HG02642 (cell line): ENCODE measurements at regions not wholly inside any gene's neighbourhood (a gene's known extent, or its start where the extent isn't known, plus 50 kb on each side); places are given as distances from the start of the nearest gene placed in this dataset.

Experiments used
- ATAC-seq: cut with Tn5 transposase; IDR thresholded peaks from one replicate; pipeline ENCODE4 v1.9.1; 2021; ENCODE audit warnings: mild to moderate bottlenecking; ENCODE audit not compliant: unreplicated experiment, poor library complexity

DNA sequence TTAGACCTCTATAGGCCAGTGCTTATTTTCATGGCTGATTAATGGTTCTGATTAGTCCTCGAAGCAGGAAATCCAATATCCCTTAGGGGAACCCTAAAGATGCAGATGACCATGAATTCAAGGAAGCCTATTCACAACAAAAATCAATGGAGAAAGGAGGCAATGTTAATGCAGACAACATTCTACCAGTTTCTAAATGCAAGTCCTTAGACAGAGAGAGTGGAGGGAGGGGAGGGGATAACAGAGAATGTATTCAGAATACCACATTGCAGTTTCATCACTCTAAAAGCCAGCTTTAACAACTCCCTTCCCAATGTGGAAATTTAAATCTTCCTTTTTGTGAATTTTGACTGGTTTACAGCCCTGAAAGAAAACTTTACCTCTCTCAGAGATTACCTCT, 87.1 kb upstream of the POU3F2 start:
- no peak for ATAC-seq

DNA sequence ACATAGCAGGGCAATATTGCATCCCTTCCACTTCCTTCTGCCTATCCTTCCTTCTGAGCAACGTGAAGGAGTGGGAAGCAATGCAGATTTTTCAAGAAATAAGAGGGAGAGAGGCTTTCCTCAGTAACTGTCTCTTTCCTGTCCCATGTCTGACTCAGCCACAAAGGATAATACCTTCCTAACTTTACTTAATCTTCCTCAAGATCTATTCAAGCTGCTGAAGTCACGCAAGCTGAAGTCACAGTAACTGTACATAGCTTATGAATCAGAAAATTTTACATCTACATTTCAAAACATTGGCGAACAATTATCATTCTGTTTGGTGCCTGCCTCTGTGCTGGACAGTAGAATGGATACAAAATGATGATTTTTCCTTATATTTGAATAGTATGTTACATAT, 86.4 kb upstream of the POU3F2 start:
- no peak for ATAC-seq

DNA sequence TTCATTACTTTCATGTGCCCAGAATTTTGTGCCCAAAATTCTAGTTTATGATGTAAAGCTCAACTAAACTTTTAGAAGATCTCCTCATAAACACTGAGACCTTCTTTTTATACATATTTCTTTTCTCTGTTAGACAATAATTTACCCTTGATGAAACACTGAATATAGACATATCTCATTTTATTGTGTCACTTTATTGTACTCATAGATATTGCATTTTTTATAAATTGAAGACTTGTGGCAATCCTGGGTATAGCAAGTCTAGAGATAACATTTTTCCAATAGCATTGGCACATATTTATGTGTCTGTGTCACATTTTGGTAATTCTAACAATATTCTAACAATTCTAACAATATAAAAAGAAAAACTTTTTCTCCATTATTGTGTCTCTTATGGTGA, 74.9 kb upstream of the POU3F2 start:
- ATAC-seq = no peak

DNA sequence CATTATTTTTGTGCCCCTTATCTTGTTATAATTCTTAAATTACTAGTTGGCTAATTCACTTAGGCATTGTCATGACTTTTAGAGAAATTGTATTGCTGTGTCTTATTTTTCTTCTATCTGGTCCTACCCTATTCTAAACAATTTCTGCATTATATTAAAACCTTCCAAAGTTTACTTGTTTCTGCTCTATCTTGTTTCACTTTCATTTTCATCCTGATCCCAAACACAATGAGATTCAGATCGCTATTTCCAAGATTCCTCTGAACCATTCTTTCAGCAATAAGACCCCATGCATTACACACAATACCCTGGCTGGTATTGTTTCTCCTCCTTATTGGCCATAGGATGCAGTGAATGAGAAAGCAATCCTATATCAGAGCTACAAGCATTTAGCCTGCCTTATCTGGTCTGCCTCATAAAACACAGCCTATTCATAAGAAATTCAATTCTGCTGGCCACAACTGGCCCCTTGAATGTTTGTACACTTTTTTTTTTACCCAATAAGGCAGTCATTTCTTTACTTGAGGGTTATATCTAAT, 69.9 kb upstream of the POU3F2 start:
- ATAC-seq = no peak

DNA sequence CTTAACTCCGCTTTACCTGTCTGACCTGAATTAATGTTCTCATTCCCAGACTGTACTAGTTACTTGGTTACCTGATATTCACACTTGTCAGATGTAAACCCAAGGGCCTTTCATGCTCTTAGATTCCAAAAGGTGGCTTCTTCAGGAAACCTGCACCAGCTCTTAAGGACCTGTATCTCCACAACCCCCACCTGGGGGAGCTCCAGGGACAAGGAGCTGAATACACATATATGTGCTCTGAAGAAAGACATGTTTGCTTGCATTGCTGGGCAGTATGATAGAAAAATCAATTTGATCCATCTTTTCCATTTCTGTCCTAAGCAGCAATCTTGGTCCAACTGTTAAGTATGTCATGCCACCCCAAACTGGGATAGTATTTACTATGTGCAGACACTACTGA, 64.8 kb upstream of the POU3F2 start:
- ATAC-seq = no peak

DNA sequence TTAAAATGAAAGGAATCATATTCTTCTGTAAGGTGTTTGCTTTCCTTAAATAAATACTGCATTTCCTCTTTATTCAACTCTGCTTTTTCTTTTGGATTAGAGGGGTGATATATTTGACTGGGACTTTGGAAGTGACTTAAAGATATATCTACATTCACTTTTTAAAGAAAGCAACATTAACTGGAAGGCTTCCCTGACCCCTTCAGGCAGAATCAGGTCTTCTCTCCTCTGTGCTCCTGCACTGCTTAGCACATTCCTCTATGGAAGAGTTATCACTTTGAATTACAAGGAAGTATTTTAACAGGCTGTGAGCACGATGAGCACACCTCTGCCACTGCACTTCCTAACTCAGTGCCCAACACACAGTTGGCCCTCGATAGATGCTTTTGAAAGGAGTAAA, 59.2 kb upstream of the POU3F2 start:
- no peak for ATAC-seq

DNA sequence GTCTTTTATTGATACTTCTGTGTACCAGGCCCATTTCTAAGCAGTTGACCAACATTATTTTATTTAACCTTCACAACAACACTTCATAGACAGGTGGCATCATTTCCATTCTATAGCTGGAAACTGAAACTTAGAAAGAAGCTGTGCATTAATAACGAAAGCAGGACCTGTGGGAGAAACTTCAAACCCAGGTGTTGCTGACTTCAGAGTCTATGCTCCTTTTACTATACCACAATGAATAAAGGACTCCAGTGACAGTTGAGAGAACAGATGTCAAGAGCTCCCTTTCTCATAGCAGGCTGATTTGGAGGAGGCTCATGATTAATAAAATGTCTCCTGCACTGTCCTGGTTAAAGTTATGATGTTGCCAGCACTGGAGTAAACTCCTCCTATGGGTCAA, 56.6 kb upstream of the POU3F2 start:
- ATAC-seq = peak; percentile 100

DNA sequence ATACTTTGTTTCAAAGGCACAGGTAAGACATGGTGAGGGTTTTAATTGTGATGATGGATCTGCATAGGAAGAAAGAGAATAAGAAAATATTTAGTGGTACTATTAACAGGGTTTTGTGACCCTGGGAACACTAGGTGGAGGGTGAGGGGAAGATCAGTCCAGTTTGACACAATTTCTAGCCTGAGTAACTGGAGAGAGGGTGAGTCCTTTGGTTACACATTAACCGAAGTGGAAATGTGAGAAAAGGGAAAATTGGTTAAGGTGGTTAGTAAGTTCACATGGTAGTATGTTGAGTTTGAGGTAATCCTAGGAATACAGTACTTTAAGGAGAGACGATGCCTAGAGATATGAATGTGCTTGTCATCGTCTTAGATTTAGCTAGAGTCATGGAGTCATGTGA, 54.8 kb upstream of the POU3F2 start:
- ATAC-seq = no peak

DNA sequence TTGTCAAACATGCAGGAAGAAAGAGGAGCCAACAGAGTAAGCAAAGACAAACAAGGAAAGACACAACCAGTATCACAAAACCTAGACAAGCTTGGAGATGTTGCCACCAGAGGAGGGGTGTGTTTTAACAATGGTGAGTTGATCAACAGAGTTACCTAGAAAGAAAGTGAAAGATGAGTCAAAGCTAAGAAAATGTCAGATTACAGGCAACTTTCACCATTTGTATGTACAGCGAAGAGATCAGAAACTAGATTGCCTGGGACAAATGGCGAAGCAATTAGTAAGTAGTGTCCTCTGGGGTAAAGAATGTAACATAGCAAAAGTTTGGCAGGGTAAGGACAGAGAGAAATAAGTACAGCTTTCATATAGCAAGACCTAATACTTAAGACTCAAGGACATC, 51.6 kb upstream of the POU3F2 start:
- peak; percentile 34 for ATAC-seq

DNA sequence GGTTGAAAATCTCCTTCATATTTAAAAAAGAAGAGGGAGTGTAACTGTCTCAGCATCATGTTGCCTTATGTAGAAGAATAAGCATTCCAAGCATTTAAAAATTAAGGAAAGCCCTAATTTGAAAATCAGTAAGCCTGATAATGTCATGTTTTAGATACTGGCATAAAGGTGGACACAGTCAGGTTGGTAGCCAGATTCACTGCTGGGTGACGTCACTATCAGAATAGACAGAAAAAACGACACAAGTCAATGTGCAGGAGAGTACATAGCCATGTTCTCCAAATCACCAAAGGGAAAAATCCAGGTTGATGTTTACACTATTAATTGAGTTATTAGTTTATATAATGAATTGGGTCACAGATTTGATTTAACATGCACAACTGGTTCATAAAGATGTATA, 50.8 kb upstream of the POU3F2 start:
- no peak for ATAC-seq
